Lung (tissue), 11 donors: ENCODE measurements at regions not wholly inside any gene's neighbourhood (a gene's known extent, or its start where the extent isn't known, plus 50 kb on each side); places are given as distances from the start of the nearest gene placed in this dataset.

ENCODE experiments used
- ATAC-seq: fragments of 200-7000 bp; cut with Tn5 transposase; one replicate; pipeline ENCODE4 v1.9.1; 2020; ENCODE audit warnings: moderate number of reproducible peaks; ENCODE audit not compliant: insufficient read depth, low FRiP score
- DNase-seq, 3 donors: peaks; one replicate each; pipeline ENCODE4 v3.0.0-alpha.2; 2013 to 2017
- H3K27ac ChIP-seq, 2 donors: one replicate each; pipeline ENCODE4 v1.5.1; 2013; ENCODE audit warnings: mild to moderate bottlenecking in 2 of 2, moderate library complexity in 2 of 2, control low read depth in 1 of 2, inconsistent platforms in 1 of 2, low read depth in 1 of 2, low read length in 1 of 2
- H3K27me3 ChIP-seq, 3 donors: one replicate each; pipeline ENCODE4 v1.5.1; 2013; ENCODE audit warnings: low read length in 2 of 3; ENCODE audit not compliant: control insufficient read depth in 3 of 3, insufficient read depth in 3 of 3
- H3K36me3 ChIP-seq, 4 donors: one replicate each; pipeline ENCODE4 v1.5.1; 2013; ENCODE audit warnings: low read length in 4 of 4, mild to moderate bottlenecking in 1 of 4, moderate library complexity in 1 of 4; ENCODE audit not compliant: control insufficient read depth in 4 of 4, insufficient read depth in 4 of 4
- H3K4me1 ChIP-seq, 5 donors: one replicate each; pipeline ENCODE4 v1.5.1; 2013; ENCODE audit warnings: low read length in 5 of 5, mild to moderate bottlenecking in 2 of 5, moderate library complexity in 1 of 5; ENCODE audit not compliant: control insufficient read depth in 5 of 5, insufficient read depth in 5 of 5
- H3K4me3 ChIP-seq: one replicate; pipeline ENCODE4 v1.5.1; 2013; ENCODE audit warnings: mild to moderate bottlenecking, control low read depth, moderate library complexity
- H3K9ac ChIP-seq, 2 donors: one replicate each; pipeline ENCODE4 v1.5.1; 2013; ENCODE audit warnings: low read length in 2 of 2, control low read depth in 1 of 2; ENCODE audit not compliant: insufficient read depth in 1 of 2
- H3K9me3 ChIP-seq, 4 donors: one replicate each; pipeline ENCODE4 v1.5.1; 2013; ENCODE audit warnings: low read length in 3 of 4, mild to moderate bottlenecking in 1 of 4, moderate library complexity in 1 of 4; ENCODE audit not compliant: control insufficient read depth in 4 of 4, insufficient read depth in 3 of 4
- CTCF ChIP-seq: IDR thresholded peaks from 2 replicates; pipeline ENCODE4 v1.5.1; 2012; ENCODE audit warnings: mild to moderate bottlenecking; ENCODE audit errors: control extremely low read depth, extremely low read depth
- WGBS, 2 donors: extraction: QIAGEN DNeasy Blood & Tissue Kit; methylation state at CpG; one replicate each; pipeline ENCODE4 v1.1.7; 2013; 5-methylcytosine and 5-hydroxymethylcytosine counted together
- donor health status: control.
- donor health status: control.
- donor health status: Bipolar disorder and iron deficiency.
- donor health status: healthy.
- donor health status: DM: yes; HTN: yes; CAD: no.

- Histone ChIP-seq H3K9ac (no peak overlapping the region), H3K4me3 (no peak overlapping the region), H3K36me3 (no peaks in the 10 kb centered on the region), H3K27ac (no peak overlapping the region), H3K4me1 (no peaks in the 10 kb centered on the region), H3K9me3 (no peaks in the 10 kb centered on the region), H3K27me3 (no peaks in the 10 kb centered on the region)
- no peak for TF ChIP-seq CTCF
- ATAC-seq (no peak), DNase-seq (no peak)
These were observed 142.3 kb downstream of the XPNPEP1 start for GRCh38 chr10:109780997-109781396.

GRCh38 chr10:109778993-109779392 lies 144.3 kb downstream of the XPNPEP1 start:
- no peak for DNase-seq
- 83 to 84% methylated on average over 4 of the region's 4 CpGs for WGBS, 2 donors

GRCh38 chr10:109774121-109774440 lies 149.2 kb downstream of the XPNPEP1 start:
- no peak for TF ChIP-seq CTCF
- ATAC-seq = no peak
- Histone ChIP-seq H3K27me3 (no peaks in the 10 kb centered on the region), H3K9me3 (no peaks in the 10 kb centered on the region), H3K36me3 (no peaks in the 10 kb centered on the region), H3K4me1 (no peaks in the 10 kb centered on the region), H3K27ac (no peak overlapping the region), H3K4me3 (no peak overlapping the region), H3K9ac (no peak overlapping the region)
- no peak for DNase-seq
- 45 to 49% methylated on average over 2 of the region's 2 CpGs for WGBS, 2 donors

More at GRCh38 chr10:109778993-109779392, 144.3 kb downstream of the XPNPEP1 start:
- TF ChIP-seq CTCF = no peak
- H3K27ac ChIP-seq = no peak overlapping the region
- H3K9me3 ChIP-seq = no peaks in the 10 kb centered on the region
- ATAC-seq = no peak
- H3K36me3 ChIP-seq = no peaks in the 10 kb centered on the region
- no peaks in the 10 kb centered on the region for H3K27me3 ChIP-seq
- H3K9ac ChIP-seq = no peak overlapping the region
- H3K4me3 ChIP-seq = no peak overlapping the region
- H3K4me1 ChIP-seq = no peaks in the 10 kb centered on the region

GRCh38 chr10:109773288-109774120 lies 149.8 kb downstream of the XPNPEP1 start:
- TF ChIP-seq CTCF = no peak
- Histone ChIP-seq H3K9ac (no peak overlapping the region), H3K27ac (no peak overlapping the region), H3K9me3 (no peaks in the 10 kb centered on the region), H3K4me1 (no peaks in the 10 kb centered on the region), H3K27me3 (no peaks in the 10 kb centered on the region), H3K36me3 (no peaks in the 10 kb centered on the region), H3K4me3 (no peak overlapping the region)
- DNase-seq (peak in 2 of 3 donors; percentile 20 to 39), ATAC-seq (no peak)
- WGBS, 2 donors = 66 to 68% methylated on average over 8 of the region's 8 CpGs
